ENCODE measurements at regions not wholly inside any gene's neighbourhood (a gene's known extent, or its start where the extent isn't known, plus 50 kb on each side); places are given as distances from the start of the nearest gene placed in this dataset.
A peak's percentile ranks its signal among the peaks of the same experiment; 100 is the strongest.

DNA sequence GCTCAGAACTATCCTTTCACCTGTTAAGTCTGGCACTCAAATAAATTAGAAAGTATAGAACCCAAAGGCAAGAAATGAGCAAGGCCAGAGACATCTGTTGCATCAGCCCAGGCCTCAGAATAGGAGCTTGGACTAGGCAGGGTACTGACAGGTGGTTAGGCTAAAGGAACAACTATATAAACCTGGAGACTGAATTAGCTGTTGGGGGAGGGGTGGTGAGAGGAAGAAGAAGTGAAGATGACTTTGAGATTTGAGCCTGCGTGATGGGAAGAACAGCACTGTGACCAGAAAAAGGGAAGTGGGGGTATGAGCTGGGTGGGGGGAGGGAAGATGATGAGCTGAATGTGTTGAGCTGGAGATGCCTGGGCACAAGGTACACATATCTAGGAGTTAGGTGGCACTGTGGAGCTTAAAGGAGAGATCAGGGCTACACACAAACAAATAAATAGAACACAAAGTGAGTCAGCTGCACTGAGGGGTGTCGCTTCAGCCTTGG, 244.7 kb downstream of the PTEN start:
- DNase-seq (ENCODE audit: low read depth) = no peak

DNA sequence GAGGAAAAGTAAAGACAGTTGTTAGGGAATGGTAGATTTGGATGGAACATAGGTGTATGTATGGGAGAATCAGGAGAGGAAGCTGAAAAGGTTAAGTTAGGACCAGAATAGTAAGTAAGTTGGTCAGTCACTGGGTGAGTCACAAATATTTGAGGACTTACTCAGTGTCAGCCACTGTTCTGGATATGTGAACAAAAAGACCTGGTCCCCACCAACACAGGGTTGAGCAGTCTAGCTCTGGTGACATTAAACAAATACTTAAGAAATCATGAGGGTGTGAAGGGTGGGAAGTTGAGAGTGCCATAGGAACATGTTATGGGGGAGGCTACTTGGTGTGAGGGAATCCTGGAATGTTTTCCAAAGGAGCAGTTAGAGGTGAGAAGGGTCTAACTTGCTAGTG, 246.9 kb downstream of the PTEN start:
- DNase-seq (ENCODE audit: low read depth) = no peak

DNA sequence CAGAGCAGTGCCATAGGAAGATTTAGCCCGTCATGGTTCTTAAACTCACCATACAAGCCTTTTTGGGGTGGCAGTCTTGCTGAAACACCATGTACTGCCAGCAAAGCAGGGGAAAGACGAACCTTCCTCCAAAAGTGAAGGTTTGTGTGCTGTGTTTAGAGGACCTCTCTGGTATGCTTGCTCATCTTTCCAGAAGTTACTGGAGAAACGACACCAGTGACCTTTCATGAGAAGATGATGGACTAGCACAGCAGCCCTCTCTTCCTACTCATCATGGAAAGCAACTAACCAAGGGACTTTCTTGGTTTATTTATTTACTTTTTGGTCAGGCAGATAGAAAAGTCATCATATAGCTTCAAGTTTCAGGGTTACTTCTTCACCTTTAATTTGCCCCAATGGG, 247.4 kb downstream of the PTEN start:
- DNase-seq (ENCODE audit: low read depth) = no peak

DNA sequence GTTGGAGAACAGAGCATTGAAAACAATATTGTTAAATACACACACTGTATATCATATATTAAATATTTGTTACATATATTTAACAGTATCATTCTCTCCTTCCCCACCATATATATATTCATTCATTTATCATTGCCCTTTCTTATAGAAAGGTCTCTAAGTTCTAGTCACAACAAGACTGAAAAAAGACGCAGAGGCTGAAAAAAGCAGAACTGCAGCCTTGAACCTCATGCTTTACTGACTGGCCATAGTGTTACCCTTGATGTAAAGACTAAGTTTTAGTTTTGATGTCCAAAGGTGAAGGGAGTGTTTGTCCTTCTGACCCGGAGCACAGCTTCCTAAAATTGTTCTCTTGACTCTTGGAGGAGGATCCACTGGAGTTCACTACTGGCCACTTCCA, 247.9 kb downstream of the PTEN start:
- DNase-seq (ENCODE audit: low read depth) = no peak

DNA sequence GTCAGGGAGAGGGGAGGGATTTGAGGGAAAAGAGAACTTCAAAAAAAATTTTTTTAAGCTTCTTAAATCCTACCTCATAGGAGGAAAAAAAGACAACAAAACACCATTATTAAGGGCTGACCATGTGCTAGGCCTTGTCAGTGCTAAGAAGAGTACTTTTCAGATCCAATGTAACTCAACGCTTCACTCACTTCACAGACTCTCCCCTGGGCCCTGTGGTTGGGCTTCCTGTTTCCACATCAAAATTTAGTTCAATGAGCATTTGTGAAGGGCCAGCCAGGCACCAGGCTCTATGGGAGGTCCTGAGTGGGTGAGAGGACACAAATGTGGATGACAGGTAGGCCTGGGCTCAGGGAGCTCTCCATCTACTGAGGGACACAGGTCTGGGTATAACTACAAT, 249.8 kb downstream of the PTEN start:
- DNase-seq (ENCODE audit: low read depth) = peak; percentile 50

DNA sequence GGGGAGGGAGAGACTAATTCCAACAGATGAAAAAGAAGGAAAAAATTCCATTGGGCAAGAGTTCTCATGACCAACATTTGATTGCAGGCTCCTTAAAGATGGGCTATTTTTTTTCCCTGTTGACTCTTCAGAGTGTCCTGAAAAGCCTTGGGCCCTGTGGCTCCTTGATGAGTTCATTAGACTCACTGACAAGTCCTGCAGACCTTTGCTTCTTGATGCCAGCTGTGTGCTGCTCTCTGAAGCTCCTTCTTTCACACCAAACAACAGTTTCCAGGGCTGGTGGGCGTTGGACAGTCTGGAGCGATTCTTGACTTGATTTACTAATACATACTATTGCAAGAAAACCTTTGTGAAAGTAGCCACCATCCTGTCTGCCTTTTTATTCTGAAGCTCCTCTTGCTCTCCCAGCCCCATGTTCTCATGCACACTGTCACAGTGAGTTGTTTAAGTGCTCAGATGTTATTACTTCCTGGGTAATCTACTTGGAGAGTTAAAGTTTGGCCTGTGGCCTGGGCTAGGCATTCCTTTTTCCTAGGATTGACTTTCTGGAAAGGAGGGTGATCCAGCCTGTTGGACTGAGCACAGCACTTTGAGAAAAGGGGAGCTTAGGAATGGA, 250.3 kb downstream of the PTEN start:
- DNase-seq (ENCODE audit: low read depth) = no peak

DNA sequence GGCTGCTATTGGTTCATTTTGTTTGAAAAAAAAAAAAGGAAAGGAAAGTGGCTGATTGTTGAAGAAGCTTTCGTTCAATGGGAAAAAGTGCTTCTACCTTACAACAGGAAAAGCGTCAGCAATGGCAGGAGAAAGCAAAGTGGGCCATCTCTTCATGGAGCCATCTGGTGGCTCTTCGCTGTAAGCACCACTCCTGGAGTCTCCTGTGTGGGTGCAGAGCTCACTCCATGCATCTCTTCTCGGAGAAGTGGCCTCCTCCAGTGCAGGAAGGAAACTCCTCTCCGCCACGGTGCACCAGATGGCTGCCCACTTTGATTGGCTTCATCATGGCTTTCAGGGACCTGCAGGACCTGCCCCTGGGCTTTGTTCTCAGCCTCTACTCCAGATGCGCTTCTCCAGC, 250.9 kb downstream of the PTEN start:
- DNase-seq (ENCODE audit: low read depth) = no peak

DNA sequence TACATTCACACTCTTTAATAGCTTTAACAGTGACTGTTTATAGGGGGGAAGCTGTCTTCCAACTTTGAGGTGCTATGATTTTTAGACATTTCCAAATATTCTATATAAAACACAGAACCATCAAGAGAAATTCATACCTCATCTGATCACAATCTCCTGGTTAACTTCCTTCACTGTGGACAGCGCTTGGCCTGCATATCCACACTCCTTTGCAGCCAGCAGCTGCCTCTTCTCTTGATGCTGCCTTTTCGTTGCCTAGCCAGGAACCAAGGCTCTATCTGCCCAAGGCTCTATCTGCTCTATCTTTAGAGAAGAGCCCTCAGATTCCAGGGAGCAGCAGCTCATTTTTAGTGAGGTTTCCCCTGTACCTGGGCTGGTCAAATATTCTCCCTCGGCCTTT, 252.0 kb downstream of the PTEN start:
- DNase-seq (ENCODE audit: low read depth) = no peak

DNA sequence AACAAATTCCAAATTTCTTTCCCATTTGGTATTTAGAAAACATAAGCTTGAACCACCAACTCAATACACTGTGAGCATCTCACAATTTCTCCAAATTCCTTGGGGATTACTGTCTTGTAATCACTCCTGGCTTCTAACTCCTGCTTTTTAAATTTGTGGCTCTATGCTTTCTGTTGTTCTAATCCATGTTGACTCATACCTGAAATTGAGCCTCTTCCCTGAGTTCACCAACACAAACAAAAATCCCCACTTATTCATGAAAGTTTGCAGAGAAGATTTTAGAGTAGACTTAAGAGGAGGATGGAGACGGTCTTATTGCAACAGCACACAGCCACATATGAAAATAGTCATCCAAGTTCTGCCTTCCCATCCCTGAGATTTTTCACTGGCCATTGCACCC, 252.5 kb downstream of the PTEN start:
- DNase-seq (ENCODE audit: low read depth) = peak; percentile 62

DNA sequence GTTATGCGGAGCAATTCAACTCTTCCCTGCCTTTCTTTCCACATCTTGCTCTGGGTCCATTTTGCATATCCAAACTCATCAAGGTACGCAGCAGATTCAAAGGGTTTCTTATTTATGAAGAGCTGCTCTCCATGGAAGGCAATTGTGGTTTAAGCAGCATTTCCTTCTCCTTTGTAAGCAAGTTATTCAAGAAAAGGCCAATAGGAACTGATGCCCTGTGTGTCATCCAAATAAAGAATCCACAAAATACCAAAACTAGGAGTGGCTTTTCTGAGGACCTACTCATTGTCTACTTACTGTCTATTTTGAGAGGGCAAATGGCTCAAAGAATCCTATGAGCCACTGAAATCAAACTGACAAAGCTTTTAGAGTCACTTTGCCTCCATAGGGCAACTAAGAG, 253.1 kb downstream of the PTEN start:
- no peak for DNase-seq (ENCODE audit: low read depth)

DNA sequence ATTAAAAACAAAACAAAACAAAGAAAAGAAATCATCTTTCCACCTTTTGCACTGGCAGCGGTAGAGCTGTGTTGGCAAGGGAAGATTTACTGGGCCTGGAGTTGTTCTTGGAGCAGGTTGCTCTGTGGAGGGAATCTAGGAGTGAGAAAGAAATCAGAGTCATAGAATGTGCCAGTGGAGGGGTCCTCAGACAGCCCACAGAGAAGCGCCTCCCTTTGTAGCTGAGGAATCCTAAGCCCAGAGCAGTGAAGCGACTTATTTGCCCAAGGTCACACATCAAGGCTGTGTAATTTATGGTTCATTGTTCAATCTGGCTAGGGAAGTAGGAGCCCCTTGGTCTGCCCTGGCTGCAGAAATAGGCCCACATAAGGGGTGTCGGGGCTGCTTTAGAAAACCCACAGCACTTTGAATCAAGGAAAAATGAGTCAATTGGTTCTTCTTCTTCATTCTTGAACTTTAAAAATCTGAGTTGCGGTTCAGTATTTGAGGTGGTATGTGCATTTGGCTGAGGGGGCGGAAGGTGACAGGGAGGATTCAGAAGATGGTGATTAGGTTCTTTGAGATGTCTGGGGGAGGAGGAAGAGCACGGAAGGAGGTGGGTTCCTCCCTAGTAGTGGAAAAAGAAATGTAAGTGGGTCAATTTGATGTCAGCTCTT, 253.7 kb downstream of the PTEN start:
- DNase-seq (ENCODE audit: low read depth) = no peak

DNA sequence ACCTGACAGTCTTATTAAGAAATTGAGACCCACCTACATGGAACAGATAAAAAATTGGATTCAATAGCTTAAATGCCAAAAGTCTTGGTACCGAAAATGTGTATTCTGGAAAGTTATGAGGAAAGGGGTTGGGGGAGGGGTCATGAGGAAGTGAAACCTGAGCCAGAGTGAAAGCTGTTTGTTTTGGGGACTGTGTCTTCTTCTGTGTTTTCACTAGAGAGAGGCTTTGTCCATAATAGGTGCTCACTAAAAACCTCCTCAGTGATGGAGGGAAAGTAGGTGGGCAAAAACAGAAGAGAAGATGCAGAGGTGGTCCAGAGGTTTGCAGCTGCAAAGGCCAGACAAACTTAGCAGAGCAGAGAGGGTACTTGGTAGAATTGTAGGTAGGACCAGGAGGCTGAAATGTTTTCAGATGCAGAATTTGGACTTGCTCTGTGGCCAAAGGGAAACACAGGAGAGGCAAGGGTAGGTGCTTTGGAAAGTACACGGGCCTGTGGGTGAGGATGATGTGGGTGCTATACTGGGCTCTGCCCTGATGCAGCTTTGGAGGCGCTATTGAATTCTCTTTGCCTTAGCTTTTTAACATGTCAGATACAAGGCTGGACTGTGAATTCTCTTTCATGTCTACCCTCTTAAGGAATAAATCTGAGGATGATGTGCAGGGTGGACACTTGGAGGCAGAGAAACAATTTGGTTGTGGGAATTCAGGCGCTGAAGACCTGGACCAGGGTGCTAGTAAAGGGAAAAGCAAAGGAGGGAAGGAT, 254.6 kb downstream of the PTEN start:
- DNase-seq (ENCODE audit: low read depth) = no peak

DNA sequence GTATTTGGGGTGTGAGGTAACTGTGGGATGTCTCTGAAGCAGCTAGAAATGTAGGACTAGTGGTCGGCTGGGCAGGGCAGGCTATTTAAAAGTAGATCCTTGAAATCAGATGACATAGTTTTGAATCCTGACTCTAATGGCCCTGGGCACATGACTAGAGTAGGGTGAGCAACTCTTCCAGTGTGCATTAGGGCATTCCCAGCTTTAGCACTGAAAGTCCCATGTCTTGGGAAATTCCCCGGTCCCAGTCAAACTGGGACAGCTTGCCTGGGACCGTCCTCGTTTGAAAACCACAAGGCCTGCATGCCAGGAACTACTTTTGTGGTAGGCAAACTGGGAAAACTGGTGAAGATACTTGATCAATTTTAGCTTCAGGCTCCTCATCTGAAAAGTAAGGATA, 255.3 kb downstream of the PTEN start:
- DNase-seq (ENCODE audit: low read depth) = no peak

DNA sequence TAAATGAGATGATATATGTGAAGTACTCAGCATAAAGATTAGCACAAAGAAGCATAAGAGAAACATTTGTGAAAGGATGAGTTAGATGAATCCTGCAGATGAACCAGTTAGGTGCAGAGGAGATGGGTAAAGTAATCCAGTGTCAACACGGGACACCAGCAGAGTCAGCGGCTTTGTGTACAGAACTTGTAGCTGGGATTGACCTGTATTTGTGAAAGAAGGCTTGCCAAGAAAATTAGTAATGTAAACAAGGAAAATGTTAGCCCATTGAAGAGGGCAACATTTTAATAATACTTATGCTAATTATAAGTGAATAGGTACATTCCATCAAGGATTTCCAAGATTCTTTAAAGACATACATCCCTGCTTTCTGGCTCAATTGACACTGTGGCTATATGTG, 255.7 kb downstream of the PTEN start:
- DNase-seq (ENCODE audit: low read depth) = no peak

DNA sequence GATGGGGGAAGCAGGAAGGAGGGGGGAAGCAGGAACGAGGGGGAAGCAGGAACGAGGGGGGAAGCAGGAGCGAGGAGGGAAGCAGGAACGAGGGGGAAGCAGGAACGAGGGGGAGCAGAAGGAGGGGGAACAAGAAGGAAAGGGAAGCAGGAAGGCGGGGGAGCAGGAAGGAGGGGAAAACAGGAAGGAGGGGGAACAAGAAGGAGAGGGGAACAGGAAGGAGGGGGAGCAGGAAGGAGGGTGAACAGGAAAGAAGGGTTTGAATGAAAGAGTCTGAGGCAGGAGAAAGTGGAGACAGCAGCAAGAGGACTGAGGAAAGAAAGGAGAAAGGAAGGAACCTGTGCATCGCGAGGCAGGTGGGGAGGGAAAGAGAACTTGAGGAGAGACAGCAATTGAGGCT, 256.6 kb downstream of the PTEN start:
- no peak for DNase-seq (ENCODE audit: low read depth)

DNA sequence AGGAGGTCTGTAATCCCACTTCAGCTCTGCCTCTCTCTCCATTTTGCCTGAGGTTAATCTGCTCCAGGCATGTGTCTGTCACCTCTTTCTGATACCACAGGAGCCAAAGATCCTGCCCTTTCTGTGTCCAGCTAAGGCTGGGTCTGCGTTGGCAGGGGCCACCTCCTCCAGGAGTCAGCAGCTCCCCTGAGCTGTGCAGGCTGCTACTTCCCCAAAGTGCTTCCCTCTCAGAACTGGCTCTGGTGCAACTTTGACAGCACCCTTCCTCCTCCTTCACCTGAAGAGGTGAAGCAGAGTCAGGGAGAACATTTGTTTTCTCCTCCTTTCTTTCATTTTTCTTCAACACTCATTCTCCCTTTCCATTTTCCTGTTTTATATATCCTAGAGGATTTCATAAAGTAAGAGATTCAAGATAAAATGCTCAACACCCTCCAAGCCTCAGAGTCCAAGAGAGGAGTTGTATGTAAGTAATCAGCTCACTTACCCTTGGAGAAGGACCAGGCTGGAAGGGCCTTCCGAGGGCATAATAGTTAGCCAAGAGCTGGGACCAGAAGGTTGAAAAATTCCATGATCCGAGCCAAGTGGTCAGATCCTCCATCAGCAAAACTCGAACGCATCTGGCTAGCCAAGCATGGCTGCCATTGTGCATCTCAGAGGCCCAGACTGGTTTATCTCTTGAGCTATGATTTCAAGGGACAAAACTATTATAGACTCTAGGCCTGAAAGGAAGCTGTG, 257.3 kb downstream of the PTEN start:
- DNase-seq (ENCODE audit: low read depth) = no peak

DNA sequence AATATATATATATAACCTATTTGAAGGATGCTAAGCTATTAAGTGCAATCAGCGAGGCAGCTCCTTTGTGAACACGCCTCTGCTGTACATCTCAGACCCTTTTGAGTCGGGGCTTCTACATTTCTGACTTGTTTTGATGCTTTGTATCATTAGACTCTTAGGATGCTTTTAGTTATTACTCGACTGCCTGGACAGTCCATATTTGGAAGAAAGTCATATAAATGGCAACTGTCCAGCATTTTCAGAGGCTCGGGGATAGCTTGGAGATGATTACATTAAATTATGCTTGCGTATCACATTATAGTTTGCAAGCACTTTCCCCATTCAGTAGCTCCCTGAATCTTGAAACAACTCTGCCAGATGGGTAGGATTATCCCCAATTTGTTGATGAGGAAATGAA, 257.9 kb downstream of the PTEN start:
- DNase-seq (ENCODE audit: low read depth) = no peak

DNA sequence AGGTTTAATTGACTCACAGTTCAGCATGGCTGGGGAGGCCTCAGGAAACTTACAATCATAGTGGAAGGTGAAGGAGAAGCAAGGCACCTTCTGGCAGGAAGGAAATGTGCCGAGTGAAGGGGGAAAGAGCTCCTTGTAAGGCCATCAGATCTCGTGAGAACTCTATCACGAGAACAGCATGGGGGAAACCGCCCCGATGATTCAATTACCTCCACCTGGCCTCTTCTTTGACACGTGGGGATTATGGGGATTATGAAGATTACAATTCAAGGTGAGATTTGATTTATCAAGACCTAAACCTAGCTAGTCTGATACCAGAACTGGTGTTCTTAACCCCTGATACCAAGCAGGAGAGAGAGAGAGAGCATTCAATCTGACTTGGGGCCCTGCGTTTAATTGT, 258.7 kb downstream of the PTEN start:
- DNase-seq (ENCODE audit: low read depth) = no peak

DNA sequence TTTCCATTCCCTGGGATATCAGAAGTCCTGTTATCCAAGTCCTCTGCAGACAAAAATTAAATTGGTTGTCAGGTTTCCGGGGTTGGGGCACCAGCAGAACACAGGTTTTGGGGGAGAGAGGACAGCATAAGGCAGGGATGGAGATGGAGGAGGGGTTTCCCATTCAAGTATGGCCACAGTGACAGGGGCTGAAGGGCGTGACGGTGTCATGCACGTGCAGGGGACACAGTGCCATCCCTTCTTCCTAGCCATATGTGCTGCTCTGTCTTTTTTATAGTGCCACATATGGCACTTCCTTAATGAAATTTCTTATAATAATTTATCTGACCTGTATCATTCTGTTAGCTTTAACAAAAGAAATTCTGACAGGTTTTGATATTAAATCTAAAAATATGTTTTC, 259.2 kb downstream of the PTEN start:
- DNase-seq (ENCODE audit: low read depth) = no peak

DNA sequence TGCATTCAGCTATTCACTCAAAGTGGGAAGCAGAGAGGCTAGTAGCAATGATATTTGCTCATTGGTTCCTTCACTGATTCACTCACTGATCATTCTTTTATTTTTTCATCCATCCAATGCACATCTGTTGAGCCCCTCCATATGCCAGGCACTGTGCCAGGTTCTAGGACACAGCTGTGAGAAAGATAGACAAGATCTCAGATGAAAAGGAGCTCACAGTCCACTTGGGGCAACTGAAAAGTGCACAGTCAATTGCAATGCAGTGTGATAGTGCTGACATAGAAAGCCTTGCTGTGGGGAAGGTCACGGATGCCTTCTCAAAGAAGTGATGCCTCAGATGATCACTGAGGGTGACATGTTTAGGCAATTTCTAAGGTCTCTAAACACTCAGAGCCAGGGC, 262.3 kb downstream of the PTEN start:
- DNase-seq (ENCODE audit: low read depth) = no peak

DNA sequence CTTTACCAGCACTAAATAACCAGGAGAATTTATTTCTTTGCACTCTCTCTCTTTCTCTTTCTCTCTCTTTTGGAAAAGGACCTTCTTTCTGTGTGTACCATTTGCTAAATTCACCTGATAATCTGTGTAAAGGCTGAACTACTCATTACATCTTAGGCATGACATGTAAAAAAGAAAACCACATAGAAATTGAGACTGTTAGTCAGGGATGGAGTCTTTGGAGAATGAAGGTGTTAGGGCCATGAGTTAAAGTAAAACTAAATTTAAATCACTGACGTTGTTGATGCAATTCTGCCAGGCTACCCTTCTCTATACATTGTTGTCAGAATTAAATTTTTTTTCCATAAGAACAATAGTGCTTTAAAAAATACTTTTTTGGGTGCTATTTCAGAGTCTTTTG, 263.3 kb downstream of the PTEN start:
- DNase-seq (ENCODE audit: low read depth) = no peak

DNA sequence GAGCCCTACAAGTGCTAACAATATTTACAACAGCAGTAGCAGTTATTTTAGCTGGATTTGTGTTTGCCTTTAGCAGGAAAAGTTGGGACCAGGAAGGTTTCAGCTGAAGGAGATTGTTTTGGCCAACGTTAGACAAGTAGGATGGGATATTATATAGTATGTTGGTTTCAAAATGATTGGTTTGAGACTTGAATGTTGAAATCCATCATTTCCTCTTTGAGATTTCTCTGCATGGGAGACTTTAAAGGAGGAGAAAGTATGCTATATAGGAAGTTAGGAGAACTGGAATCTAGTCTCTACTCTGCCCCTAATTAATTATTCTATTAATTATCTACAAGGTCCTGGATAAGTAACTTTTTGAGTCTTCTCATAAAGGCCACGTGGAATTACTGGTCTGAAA, 263.8 kb downstream of the PTEN start:
- no peak for DNase-seq (ENCODE audit: low read depth)

DNA sequence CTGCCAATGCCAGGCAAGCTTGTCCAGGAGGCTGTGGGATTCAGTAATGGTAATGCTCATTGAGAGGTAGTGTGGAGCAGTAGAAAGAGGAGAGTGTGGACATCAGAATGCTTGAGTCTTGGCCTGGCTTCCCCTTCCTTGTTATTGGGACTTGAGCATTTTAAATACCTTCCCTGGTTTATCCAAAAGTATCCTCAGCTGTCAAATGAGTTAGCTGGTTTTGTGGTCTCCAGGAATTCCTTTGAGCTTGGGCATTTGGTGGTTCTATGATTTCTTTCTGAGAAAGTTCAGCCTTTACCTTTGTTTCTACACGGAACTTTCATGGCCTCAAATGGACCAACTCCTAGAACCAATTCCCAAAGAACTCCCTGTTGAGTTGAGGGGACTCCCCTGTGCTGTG, 264.3 kb downstream of the PTEN start:
- no peak for DNase-seq (ENCODE audit: low read depth)
